CD4-positive, alpha-beta T cell treated with Interferon gamma for 1 hour (primary cell): ENCODE measurements at regions not wholly inside any gene's neighbourhood (a gene's known extent, or its start where the extent isn't known, plus 50 kb on each side); places are given as distances from the start of the nearest gene placed in this dataset.
"Not testable (repeated sequence)": the region's sequence is repeated elsewhere in the genome, so short reads cannot be mapped to it uniquely, and the experiment has no call there.

Source experiments
- DNase-seq: peaks from one replicate; pipeline ENCODE4 v3.0.0-alpha.2; 2020

DNA sequence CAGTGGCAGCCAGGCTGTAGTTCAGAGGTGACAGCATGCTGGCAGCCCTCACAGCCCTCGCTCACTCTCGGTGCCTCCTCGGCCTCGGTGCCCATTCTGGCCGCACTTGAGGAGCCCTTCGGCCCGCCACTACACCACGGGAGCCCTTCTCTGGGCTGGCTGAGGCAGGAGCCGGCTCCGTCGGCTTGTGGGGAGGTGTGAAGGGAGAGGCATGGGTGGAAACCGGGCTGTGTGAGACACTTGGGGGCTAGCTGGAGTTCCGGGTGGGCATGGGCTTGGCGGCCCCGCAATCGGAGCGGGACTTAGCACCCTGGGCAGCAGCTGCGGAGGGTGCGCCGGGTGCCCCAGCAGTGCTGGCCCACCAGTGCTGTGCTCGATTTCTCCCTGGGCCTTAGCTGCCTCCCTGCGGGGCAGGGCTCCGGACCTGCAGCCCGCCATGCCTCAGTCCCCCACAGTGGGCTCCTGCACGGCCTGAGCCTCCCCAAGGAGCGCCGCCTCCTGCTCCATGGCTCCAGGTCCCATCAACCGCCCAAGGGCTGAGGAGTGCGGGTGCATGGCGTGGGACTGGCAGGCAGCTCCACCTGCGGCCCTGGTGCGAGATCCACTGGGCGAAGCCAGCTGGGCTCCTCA is 396.8 kb downstream of the FAM72C start:
- no peak for DNase-seq

DNA sequence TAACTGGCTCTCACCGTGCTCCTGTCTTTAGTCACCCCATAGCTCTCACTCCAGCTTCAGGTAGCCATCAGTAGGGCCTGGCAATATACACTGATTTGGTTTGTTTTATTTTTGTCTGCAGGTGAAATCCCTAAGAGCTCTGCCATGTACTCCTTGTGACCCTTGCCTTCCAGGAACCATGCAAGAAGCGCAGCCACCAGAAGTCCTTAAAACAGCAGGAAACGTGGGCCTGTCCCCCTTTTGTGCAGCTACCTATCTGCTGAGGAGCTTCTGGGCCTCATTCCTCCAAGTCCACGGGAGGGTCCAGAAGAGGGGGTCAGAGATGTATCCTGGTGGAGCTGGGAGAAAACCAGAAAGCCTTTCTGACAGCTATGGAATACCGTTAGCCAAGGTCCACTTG is 399.1 kb downstream of the FAM72C start:
- not testable (repeated sequence) for DNase-seq

DNA sequence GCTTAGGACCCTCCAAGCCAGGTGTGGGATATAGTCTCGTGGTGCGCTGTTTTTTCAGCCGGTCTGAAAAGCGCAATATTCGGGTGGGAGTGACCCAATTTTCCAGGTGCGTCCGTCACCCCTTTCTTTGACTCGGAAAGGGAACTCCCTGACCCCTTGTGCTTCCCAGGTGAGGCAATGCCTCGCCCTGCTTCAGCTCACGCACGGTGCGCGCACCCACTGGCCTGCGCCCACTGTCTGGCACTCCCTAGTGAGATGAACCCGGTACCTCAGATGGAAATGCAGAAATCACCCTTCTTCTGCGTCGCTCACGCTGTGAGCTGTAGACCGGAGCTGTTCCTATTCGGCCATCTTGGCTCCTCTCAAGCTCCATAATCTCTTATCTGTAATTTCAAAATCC is 408.0 kb downstream of the FAM72C start:
- DNase-seq: not testable (repeated sequence)

DNA sequence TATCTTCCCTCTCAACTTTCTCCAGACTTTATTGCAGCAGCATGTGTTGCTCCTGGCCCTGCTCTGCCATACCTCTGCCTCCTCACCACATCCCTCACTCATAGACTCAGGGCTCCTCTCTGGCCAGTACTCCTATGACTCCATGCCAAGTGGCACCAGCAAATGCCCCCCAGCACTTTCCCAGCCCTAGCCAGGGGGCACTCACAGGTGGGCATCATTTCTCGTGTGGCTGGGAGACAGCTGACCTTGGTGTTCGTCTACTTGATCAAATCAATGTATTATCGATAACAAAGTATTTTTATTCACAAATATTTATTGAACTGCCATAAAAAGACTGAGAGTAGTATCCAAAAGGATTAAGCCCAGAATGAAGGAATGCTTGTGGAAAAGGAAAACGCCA is 418.2 kb downstream of the FAM72C start:
- no peak for DNase-seq

DNA sequence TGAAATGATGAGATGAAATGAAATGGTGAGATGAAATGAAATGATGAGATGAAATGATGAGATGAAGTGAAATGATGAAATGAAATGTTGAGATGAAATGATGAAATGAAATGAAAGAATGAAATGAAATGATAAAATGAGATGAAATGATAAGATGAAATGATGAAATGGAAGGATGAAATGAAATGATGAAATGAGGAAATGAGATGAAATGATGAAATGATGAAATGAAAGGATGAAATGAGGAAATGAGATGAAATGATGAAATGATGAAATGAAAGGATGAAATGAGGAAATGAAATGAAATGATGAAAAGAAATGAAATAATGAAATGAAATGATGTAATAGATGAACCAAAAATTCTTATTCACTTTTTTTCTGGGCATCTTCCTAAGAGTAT is 467.1 kb downstream of the FAM72C start:
- DNase-seq: not testable (repeated sequence)

DNA sequence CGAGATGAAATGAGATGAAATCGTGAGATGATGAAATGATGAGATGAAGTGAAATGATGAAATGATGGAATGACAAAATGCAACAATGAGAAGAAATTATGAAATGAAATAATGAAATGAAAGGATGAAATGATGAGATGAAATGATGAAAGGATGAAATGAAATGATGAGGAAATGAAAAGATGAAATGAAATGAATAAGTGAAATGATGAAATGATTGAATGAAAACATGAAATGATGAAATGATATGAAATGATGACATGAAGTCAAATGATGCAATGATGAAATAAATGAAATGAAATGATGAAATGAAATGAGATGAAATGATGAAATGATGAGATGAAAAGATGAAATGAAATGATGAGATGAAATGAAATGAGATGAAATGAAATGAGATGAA is 467.7 kb downstream of the FAM72C start:
- not testable (repeated sequence) for DNase-seq

DNA sequence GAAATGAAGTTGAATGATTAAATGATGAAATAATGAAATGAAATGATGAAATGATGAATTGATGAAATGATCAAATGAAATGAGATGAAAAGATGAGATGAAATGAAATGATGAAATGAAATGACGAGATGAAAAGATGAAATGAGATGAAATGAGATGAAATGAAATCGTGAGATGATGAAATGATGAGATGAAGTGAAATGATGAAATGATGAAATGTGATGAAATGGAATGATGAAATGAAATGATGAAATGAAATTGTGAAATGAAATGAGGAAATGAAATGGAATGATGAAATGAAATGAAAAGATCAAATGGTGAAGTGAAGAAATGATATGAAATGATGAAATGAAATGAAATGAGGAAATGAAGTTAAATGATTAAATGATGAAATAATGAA is 468.7 kb downstream of the FAM72C start:
- DNase-seq: not testable (repeated sequence)

DNA sequence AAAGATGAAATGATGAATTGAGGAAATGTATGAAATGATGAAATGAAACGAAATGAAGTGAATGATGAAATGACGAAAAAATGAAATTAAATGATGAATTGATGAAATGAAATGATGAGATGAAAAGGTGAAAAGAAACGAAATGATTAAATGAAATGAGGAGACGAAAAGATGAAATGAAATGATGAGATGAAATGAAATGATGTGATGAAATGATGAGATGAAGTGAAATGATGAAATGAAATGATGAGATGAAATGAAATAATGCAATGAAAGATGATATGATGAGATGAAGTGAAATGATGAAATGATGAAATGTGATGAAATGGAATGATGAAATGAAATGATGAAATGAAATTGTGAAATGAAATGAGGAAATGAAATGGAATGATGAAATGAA is 469.7 kb downstream of the FAM72C start:
- not testable (repeated sequence) for DNase-seq

DNA sequence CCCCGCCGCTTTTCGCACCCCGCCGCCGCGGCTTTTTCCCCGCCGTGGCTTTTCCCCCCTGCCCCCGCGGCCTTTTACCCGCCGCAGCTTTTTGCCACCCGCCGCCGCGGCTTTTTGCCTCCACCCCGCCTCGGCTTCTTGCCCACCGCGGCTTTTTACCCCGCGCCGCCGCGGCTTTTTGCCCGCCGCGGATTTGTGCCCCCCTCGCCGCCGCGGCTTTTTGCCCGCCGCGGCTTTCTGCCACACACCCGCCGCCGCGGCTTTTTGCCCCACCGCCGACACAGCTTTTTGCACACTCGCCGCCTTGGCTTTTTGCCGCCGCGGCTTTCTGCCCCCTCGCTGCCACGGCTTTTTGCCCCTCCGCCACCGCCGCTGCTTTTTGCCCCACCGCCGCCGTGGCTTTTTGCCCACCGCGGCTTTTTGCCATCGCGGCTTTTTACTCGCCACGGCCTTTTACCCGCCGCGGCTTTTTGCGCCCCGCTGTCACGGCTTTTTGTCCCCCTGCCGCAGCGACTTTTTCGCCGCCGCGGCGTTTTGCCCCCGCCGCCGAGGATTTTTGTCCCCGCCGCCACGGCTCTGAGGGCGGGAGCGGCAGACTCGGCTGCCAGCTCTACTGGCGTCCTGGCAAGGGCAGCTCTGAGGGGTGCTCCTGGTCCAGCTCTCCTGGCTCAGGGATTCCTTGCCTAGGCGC is 473.6 kb downstream of the FAM72C start:
- not testable (repeated sequence) for DNase-seq

DNA sequence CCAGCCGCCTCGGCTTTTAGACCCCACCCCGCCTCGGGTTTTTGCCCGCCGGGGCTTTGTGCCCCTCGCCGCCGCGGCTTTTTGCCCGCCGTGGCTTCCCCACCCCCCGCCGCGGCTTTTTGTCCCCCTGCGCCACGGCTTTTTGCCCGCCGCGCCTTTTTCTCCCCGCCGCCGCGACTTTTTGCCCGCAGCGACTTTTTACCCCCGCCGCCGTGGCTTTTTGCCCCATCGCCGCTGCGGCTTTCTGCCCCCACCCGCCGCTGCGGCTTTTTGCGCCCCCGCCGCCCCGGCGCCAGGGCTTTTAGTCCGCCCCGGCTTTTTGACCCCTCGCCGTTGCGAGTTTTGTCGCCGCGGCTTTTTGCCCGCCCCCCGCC is 474.4 kb downstream of the FAM72C start:
- DNase-seq: no peak

DNA sequence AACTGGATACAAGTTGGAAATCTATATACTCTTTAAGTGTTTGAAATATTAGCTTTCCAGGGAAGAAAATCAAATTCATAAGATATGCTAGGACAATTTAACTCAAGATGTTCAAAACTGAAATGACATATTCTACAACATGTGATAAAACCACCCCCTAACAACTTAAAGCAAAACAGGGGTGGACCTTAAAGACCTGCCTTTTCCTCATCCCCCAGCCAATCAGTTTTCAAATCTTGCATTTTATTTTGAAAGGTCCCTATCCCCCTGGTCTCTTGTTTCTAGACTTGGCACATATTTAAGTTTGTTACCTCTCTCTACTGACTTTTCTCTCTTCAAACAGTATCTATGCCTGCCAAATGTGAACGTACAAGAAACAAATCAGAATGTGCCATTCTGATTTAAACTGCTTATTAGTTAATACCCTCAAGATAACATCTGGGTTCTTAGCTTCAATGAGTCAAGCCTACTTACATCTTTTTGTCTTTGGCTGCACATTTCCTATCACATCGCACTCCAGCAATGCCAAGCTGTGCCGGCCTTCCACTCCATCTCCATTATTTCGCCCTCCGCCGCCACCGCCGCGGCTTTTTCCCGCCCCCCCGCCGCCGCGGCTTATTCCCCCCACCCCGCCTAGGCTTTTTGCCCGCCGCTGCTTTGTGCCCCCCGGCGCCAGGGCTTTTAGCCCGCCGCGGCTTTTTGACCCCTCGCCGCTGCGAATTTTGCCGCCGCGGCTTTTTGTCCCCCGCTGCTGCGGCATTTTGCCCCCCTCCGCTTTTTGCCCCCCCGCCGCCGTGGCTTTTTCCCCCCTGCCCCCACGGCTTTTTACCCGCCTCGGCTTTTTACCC is 475.0 kb downstream of the FAM72C start:
- DNase-seq: not testable (repeated sequence)
